ENCODE measurements at regions not wholly inside any gene's neighbourhood (a gene's known extent, or its start where the extent isn't known, plus 50 kb on each side); places are given as distances from the start of the nearest gene placed in this dataset.

DNA sequence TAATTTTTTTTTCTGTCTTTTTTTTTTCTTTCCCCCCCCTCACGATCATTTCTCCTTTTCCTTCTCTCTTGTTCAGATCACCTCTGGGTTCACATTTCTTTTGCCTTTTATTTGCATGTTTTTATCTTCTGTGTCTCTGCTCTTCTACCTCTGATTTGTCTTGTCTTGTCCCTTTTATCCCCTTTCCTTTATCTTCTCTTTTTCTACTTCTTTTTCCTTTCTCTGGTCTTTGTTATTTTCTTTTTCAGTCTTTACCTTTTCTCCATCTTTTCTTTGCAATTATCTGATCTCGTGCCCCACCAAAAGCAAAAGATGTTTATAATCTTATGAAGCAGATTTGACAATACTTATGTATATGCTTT is 77.8 kb upstream of the RAP1B start:
- no peak for ATAC-seq
- TF ChIP-seq ZC3H10 (CRISPR knock-in tag; IDR thresholded peaks at IDR 0.05): no peak
- TF ChIP-seq, protein P1, sequence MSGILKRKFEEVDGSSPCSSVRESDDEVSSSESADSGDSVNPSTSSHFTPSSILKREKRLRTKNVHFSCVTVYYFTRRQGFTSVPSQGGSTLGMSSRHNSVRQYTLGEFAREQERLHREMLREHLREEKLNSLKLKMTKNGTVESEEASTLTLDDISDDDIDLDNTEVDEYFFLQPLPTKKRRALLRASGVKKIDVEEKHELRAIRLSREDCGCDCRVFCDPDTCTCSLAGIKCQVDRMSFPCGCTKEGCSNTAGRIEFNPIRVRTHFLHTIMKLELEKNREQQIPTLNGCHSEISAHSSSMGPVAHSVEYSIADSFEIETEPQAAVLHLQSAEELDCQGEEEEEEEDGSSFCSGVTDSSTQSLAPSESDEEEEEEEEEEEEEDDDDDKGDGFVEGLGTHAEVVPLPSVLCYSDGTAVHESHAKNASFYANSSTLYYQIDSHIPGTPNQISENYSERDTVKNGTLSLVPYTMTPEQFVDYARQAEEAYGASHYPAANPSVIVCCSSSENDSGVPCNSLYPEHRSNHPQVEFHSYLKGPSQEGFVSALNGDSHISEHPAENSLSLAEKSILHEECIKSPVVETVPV (CRISPR knock-in tag; IDR thresholded peaks at IDR 0.05): no peak
- no peak for TF ChIP-seq SNAI2 (CRISPR knock-in tag; IDR thresholded peaks at IDR 0.05)
- TF ChIP-seq ZNF8 (CRISPR knock-in tag; IDR thresholded peaks at IDR 0.05): no peak

- no peak for ATAC-seq
- TF ChIP-seq, protein P1 (CRISPR knock-in tag; IDR thresholded peaks at IDR 0.05): no peak
- TF ChIP-seq ARNTL (CRISPR knock-in tag; IDR thresholded peaks at IDR 0.05; ENCODE audit: borderline replicate concordance, low read depth) (no peak), ZNF8 (CRISPR knock-in tag; IDR thresholded peaks at IDR 0.05) (no peak), BACH2 (CRISPR knock-in tag; IDR thresholded peaks at IDR 0.05; ENCODE audit: borderline replicate concordance) (no peak), SNAI2 (CRISPR knock-in tag; IDR thresholded peaks at IDR 0.05) (no peak), ESRRG (CRISPR knock-in tag; IDR thresholded peaks at IDR 0.05) (no peak), ISL1 (CRISPR knock-in tag; IDR thresholded peaks at IDR 0.05) (no peak), ZNF70 (CRISPR knock-in tag; IDR thresholded peaks at IDR 0.05) (no peak), ZNF565 (CRISPR knock-in tag; conservative IDR thresholded peaks at IDR 0.05; ENCODE audit: low read depth) (no peak), CREB5 (CRISPR knock-in tag; IDR thresholded peaks at IDR 0.05; ENCODE audit: low read depth) (no peak), PATZ1 (CRISPR knock-in tag; IDR thresholded peaks at IDR 0.05; ENCODE audit: borderline replicate concordance) (no peak), ZC3H10 (CRISPR knock-in tag; IDR thresholded peaks at IDR 0.05) (no peak)
- TF ChIP-seq, protein P2, sequence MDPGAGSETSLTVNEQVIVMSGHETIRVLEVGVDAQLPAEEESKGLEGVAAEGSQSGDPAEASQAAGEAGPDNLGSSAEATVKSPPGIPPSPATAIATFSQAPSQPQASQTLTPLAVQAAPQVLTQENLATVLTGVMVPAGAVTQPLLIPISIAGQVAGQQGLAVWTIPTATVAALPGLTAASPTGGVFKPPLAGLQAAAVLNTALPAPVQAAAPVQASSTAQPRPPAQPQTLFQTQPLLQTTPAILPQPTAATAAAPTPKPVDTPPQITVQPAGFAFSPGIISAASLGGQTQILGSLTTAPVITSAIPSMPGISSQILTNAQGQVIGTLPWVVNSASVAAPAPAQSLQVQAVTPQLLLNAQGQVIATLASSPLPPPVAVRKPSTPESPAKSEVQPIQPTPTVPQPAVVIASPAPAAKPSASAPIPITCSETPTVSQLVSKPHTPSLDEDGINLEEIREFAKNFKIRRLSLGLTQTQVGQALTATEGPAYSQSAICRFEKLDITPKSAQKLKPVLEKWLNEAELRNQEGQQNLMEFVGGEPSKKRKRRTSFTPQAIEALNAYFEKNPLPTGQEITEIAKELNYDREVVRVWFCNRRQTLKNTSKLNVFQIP (CRISPR knock-in tag; IDR thresholded peaks at IDR 0.05; ENCODE audit: borderline replicate concordance, low read depth): no peak
These were observed 76.6 kb upstream of the RAP1B start for GRCh38 chr12:68534108-68534507.

DNA sequence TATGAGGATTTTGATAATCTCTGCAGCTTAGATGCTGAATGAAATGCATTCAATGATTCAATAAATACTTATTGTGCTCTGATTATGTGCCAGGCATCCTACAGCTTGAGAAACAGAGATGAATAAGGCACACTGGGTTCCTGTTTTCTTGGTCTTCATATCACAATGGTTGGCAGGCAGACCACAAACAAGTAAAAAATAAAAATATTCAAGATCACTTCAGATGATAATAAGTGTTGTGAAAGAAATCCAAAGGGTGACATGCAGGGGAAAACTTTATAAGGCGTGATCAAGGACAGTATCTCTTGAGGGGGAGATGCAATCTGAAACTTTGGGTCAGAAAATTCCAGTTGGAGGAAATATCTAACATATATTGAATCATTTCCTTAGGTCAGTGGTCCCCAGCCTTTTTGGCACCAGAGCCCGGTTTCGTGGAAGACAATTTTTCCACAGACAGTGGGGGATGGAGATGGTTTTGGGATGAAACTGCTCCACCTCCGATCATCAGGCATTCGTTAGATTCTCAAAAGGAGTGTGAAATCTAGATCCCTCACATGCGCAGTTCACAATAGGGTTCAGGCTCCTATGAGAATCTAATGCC is 73.7 kb upstream of the RAP1B start:
- ATAC-seq: no peak
- TF ChIP-seq TSHZ2 (CRISPR knock-in tag; IDR thresholded peaks at IDR 0.05): no peak
- no peak for TF ChIP-seq ESRRG (CRISPR knock-in tag; IDR thresholded peaks at IDR 0.05)
- TF ChIP-seq PATZ1 (CRISPR knock-in tag; IDR thresholded peaks at IDR 0.05; ENCODE audit: borderline replicate concordance): no peak
- TF ChIP-seq TCF4 (CRISPR knock-in tag; IDR thresholded peaks at IDR 0.05; ENCODE audit: borderline replicate concordance): no peak
- no peak for TF ChIP-seq ZNF8 (CRISPR knock-in tag; IDR thresholded peaks at IDR 0.05)
- TF ChIP-seq CREB5 (CRISPR knock-in tag; IDR thresholded peaks at IDR 0.05; ENCODE audit: low read depth): no peak
- TF ChIP-seq ZC3H10 (CRISPR knock-in tag; IDR thresholded peaks at IDR 0.05): no peak
- no peak for TF ChIP-seq PPARA (CRISPR knock-in tag; IDR thresholded peaks at IDR 0.05; ENCODE audit: borderline replicate concordance)
- no peak for TF ChIP-seq ZFP3 (CRISPR knock-in tag; IDR thresholded peaks at IDR 0.05)
- TF ChIP-seq GLIS3 (CRISPR knock-in tag; IDR thresholded peaks at IDR 0.05): no peak
- no peak for TF ChIP-seq ZNF70 (CRISPR knock-in tag; IDR thresholded peaks at IDR 0.05)
- TF ChIP-seq SNAI2 (CRISPR knock-in tag; IDR thresholded peaks at IDR 0.05): no peak
- TF ChIP-seq, protein P1 (CRISPR knock-in tag; IDR thresholded peaks at IDR 0.05): no peak
